Osteocyte (in vitro differentiated cells): ENCODE measurements at regions not wholly inside any gene's neighbourhood (a gene's known extent, or its start where the extent isn't known, plus 50 kb on each side); places are given as distances from the start of the nearest gene placed in this dataset.
A peak's percentile ranks its signal among the peaks of the same experiment; 100 is the strongest.

Experiments
- DNase-seq: peaks from one replicate; pipeline ENCODE4 v3.0.0; 2021; ENCODE audit warnings: mixed read lengths; ENCODE audit not compliant: unreplicated experiment; ENCODE audit errors: extremely low spot score
- H3K27ac Mint-ChIP-seq: one replicate; pipeline ENCODE4 v1.8.0; 2021; ENCODE audit warnings: mild to moderate bottlenecking, mixed read lengths; ENCODE audit not compliant: unreplicated experiment
- H3K27me3 Mint-ChIP-seq: one replicate; pipeline ENCODE4 v1.8.0; 2021; ENCODE audit warnings: mixed read lengths; ENCODE audit not compliant: unreplicated experiment
- H3K36me3 Mint-ChIP-seq: one replicate; pipeline ENCODE4 v1.8.0; 2021; ENCODE audit warnings: mixed read lengths; ENCODE audit not compliant: unreplicated experiment
- H3K4me1 Mint-ChIP-seq: one replicate; pipeline ENCODE4 v1.8.0; 2021; ENCODE audit warnings: mixed read lengths; ENCODE audit not compliant: unreplicated experiment
- H3K4me3 Mint-ChIP-seq: one replicate; pipeline ENCODE4 v1.8.0; 2021; ENCODE audit warnings: mild to moderate bottlenecking, moderate library complexity, mixed read lengths; ENCODE audit not compliant: unreplicated experiment
- H3K9me3 Mint-ChIP-seq: one replicate; pipeline ENCODE4 v1.8.0; 2021; ENCODE audit warnings: mixed read lengths; ENCODE audit not compliant: unreplicated experiment
- TF ChIP-seq, protein P1 (sequence below): fragments of 200-600 bp; sonication (generic); IDR thresholded peaks from 2 replicates; pipeline ENCODE4 v1.5.0; 2021; ENCODE audit warnings: antibody characterized with exemption, mild to moderate bottlenecking, moderate library complexity

DNA sequence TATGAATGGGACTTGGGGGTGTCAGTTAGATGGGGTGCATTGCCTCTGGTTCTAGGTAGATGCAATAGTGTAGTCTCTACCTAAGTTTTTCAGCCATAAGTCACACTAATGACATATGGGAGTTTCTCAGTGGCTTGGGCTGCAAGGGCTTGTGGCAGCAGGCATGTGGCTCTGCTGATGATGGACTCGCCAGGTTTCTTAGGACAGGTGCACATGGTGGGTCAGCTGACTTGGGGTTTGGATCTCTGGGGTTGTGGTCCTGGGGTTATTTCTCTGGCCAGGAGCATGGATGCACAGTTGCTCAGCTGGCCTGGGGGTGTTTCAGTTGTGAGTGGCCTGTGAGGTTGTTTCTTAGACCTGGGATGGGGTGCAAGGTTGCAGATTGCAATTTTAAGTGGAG lies 120.0 kb upstream of the DCBLD2 start:
- Mint-ChIP-seq H3K4me3 (no peak overlapping the region), H3K27ac (no peak overlapping the region), H3K9me3 (no peaks in the 10 kb centered on the region), H3K36me3 (no peaks in the 10 kb centered on the region), H3K4me1 (peaks cover 15% of the 10 kb centered on the region), H3K27me3 (no peaks in the 10 kb centered on the region)
- TF ChIP-seq, protein P1, sequence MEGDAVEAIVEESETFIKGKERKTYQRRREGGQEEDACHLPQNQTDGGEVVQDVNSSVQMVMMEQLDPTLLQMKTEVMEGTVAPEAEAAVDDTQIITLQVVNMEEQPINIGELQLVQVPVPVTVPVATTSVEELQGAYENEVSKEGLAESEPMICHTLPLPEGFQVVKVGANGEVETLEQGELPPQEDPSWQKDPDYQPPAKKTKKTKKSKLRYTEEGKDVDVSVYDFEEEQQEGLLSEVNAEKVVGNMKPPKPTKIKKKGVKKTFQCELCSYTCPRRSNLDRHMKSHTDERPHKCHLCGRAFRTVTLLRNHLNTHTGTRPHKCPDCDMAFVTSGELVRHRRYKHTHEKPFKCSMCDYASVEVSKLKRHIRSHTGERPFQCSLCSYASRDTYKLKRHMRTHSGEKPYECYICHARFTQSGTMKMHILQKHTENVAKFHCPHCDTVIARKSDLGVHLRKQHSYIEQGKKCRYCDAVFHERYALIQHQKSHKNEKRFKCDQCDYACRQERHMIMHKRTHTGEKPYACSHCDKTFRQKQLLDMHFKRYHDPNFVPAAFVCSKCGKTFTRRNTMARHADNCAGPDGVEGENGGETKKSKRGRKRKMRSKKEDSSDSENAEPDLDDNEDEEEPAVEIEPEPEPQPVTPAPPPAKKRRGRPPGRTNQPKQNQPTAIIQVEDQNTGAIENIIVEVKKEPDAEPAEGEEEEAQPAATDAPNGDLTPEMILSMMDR: no peak
- DNase-seq: no peak

DNA sequence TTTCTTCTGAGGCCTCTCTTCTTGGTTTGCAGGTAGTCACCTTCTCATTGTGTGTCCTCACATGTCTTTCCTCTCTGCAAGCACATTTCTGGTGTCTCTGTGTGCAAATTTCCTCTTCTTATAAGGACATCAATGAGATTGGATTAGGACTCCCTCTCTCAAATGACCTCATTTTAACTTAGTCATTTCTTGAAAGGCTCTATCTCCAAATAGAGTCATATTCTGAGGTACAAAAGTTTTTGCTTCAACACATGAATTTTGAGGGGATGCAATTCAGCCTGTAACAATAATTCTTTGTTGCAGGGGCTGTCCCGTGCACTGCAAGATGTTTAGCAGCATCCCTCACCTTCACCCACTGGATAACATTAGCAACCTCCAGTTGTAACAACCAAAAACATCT lies 115.0 kb upstream of the DCBLD2 start:
- no peaks in the 10 kb centered on the region for H3K27me3 Mint-ChIP-seq
- no peak overlapping the region for H3K4me3 Mint-ChIP-seq
- TF ChIP-seq, protein P1: no peak
- peaks cover 3% of the 10 kb centered on the region for H3K36me3 Mint-ChIP-seq
- peaks cover 3% of the 10 kb centered on the region for H3K9me3 Mint-ChIP-seq
- no peak for DNase-seq
- no peak overlapping the region for H3K27ac Mint-ChIP-seq
- H3K4me1 Mint-ChIP-seq: peaks cover 7% of the 10 kb centered on the region

DNA sequence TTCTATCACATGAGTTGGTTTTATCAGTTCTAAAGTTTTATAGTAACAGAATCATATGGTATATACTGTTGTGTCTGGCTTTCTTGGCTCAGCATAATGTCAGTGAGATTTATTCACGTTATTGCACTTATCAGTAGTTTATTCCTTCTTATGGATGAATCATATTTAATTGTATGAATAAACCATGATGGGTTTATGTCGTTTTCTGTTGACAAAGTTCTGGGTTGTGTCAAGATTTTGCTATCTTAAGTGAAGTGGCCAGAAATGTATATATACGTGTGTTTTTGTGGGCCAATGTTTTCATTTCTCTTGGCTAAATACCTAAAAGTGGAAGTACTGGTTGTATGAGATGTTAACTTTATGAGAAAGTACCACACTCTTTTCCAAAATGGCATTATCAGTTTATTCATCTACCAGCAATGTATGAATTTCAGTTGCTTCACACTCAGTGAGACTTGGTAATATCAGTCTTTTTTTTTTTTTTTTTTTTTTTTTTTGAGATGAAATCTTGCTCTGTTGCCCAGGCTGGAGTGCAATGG lies 112.4 kb upstream of the DCBLD2 start:
- no peak overlapping the region for H3K4me3 Mint-ChIP-seq
- TF ChIP-seq, protein P1: no peak
- DNase-seq: no peak
- peaks cover 7% of the 10 kb centered on the region for H3K4me1 Mint-ChIP-seq
- no peaks in the 10 kb centered on the region for H3K27me3 Mint-ChIP-seq
- peaks cover 3% of the 10 kb centered on the region for H3K9me3 Mint-ChIP-seq
- peaks cover 5% of the 10 kb centered on the region for H3K36me3 Mint-ChIP-seq
- no peak overlapping the region for H3K27ac Mint-ChIP-seq

DNA sequence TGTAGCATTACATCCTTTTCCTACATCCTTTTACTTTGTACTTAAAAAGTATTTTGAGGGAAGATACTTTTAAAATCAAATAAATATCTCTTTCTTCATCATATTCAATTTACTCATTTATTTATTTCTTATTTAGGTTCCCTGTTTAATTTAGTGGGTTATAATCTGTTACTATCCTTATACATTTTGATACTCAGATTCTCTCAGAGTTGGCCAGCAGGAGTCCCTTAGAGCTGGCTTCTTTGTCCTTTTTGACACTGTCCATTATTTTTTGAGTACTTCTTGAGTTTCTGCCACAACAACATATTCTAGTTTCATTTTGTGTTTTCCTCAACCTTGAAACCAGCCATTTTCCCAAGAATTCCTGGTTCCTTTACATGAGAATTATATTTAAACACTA lies 111.6 kb upstream of the DCBLD2 start:
- DNase-seq: no peak
- Mint-ChIP-seq H3K9me3 (peaks cover 3% of the 10 kb centered on the region), H3K27me3 (no peaks in the 10 kb centered on the region), H3K4me3 (no peak overlapping the region), H3K4me1 (peaks cover 7% of the 10 kb centered on the region), H3K36me3 (peaks cover 5% of the 10 kb centered on the region), H3K27ac (no peak overlapping the region)
- TF ChIP-seq, protein P1: peak; percentile 33

DNA sequence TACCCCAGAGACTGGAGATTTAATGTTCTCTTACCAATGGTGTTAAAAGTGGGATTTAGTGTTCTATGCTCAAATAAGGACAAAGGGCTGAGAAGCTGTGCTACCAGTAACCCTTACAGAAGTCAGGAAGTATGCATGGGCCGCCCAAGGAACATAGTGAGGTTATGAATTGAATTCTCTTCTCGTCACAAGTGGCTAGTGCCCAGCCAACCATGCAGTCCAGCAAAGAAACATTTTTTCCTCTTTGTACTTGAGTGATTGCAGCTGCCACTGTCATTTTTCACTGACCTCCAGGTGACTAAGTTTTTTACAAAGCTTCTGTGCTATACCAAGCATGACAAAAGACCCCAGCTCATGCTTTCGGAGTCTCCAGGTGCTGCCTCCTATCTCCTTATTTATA lies 110.6 kb upstream of the DCBLD2 start:
- DNase-seq: no peak
- Mint-ChIP-seq H3K27me3 (no peaks in the 10 kb centered on the region), H3K36me3 (peaks cover 5% of the 10 kb centered on the region), H3K4me1 (peaks cover 7% of the 10 kb centered on the region), H3K9me3 (peaks cover 3% of the 10 kb centered on the region), H3K4me3 (no peak overlapping the region), H3K27ac (no peak overlapping the region)
- TF ChIP-seq, protein P1: no peak
